ENCODE measurements at regions not wholly inside any gene's neighbourhood (a gene's known extent, or its start where the extent isn't known, plus 50 kb on each side); places are given as distances from the start of the nearest gene placed in this dataset.

GRCh38 chr2:35548171-35548570, 807.4 kb upstream of the CRIM1 start:
- H3K4me1 Mint-ChIP-seq (ENCODE audit: low read depth) = no peaks in the 10 kb centered on the region
- H3K4me3 Mint-ChIP-seq (ENCODE audit: unreplicated experiment) = no peak overlapping the region
- no peaks in the 10 kb centered on the region for H3K36me3 Mint-ChIP-seq (ENCODE audit: low read depth)
- H3K9me3 Mint-ChIP-seq (ENCODE audit: low read depth) = no peaks in the 10 kb centered on the region
- peaks cover 27% of the 10 kb centered on the region for H3K27me3 Mint-ChIP-seq (ENCODE audit: low read depth)
- no peak for TF ChIP-seq CTCF (IDR thresholded peaks at IDR 0.05)
- H3K27ac Mint-ChIP-seq (ENCODE audit: unreplicated experiment) = no peak overlapping the region
- DNase-seq (ENCODE audit: low spot score) = no peak

- Mint-ChIP-seq H3K27ac (ENCODE audit: unreplicated experiment) (no peak overlapping the region), H3K36me3 (ENCODE audit: low read depth) (no peaks in the 10 kb centered on the region), H3K4me3 (ENCODE audit: unreplicated experiment) (no peak overlapping the region), H3K4me1 (ENCODE audit: low read depth) (no peaks in the 10 kb centered on the region), H3K9me3 (ENCODE audit: low read depth) (no peaks in the 10 kb centered on the region), H3K27me3 (ENCODE audit: low read depth) (peaks cover 18% of the 10 kb centered on the region)
- DNase-seq (ENCODE audit: low spot score) = no peak
- no peak for TF ChIP-seq CTCF (IDR thresholded peaks at IDR 0.05)
Observed at GRCh38 chr2:35545301-35545700, 810.3 kb upstream of the CRIM1 start.

- no peak for TF ChIP-seq CTCF (IDR thresholded peaks at IDR 0.05)
- Mint-ChIP-seq H3K27ac (ENCODE audit: unreplicated experiment) (no peak overlapping the region), H3K9me3 (ENCODE audit: low read depth) (peaks cover 2% of the 10 kb centered on the region), H3K27me3 (ENCODE audit: low read depth) (peaks cover 5% of the 10 kb centered on the region), H3K4me1 (ENCODE audit: low read depth) (peaks cover 3% of the 10 kb centered on the region), H3K4me3 (ENCODE audit: unreplicated experiment) (no peak overlapping the region), H3K36me3 (ENCODE audit: low read depth) (no peaks in the 10 kb centered on the region)
- DNase-seq (ENCODE audit: low spot score) = no peak
Observed at GRCh38 chr2:35538796-35539195, 816.8 kb upstream of the CRIM1 start.

GRCh38 chr2:35530615-35531135, 824.9 kb upstream of the CRIM1 start:
- Mint-ChIP-seq H3K36me3 (ENCODE audit: low read depth) (no peaks in the 10 kb centered on the region), H3K27me3 (ENCODE audit: low read depth) (peaks cover 5% of the 10 kb centered on the region), H3K4me1 (ENCODE audit: low read depth) (no peaks in the 10 kb centered on the region), H3K9me3 (ENCODE audit: low read depth) (peaks cover 10% of the 10 kb centered on the region), H3K27ac (ENCODE audit: unreplicated experiment) (no peak overlapping the region), H3K4me3 (ENCODE audit: unreplicated experiment) (no peak overlapping the region)
- DNase-seq (ENCODE audit: low spot score) = no peak
- no peak for TF ChIP-seq CTCF (IDR thresholded peaks at IDR 0.05)

GRCh38 chr2:35526741-35527140, 828.8 kb upstream of the CRIM1 start:
- no peak for DNase-seq (ENCODE audit: low spot score)
- peaks cover 8% of the 10 kb centered on the region for H3K9me3 Mint-ChIP-seq (ENCODE audit: low read depth)
- TF ChIP-seq CTCF (IDR thresholded peaks at IDR 0.05) = no peak

More at GRCh38 chr2:35526741-35527140, 828.8 kb upstream of the CRIM1 start:
- Mint-ChIP-seq H3K27ac (ENCODE audit: unreplicated experiment) (no peak overlapping the region), H3K4me3 (ENCODE audit: unreplicated experiment) (no peak overlapping the region), H3K4me1 (ENCODE audit: low read depth) (no peaks in the 10 kb centered on the region), H3K36me3 (ENCODE audit: low read depth) (no peaks in the 10 kb centered on the region), H3K27me3 (ENCODE audit: low read depth) (peaks cover 18% of the 10 kb centered on the region)
